Upper lobe of right lung (tissue), 1 donor: ENCODE measurements at regions not wholly inside any gene's neighbourhood (a gene's known extent, or its start where the extent isn't known, plus 50 kb on each side); places are given as distances from the start of the nearest gene placed in this dataset.

Experiments used
- ATAC-seq: fragments of 200-7000 bp; cut with Tn5 transposase; one replicate; pipeline ENCODE4 v1.9.1; 2020; ENCODE audit warnings: mild to moderate bottlenecking, moderate library complexity
- DNase-seq: peaks from one replicate; pipeline ENCODE4 v3.0.0-alpha.2; 2020
- H3K27ac ChIP-seq: fragments of 200-600 bp; one replicate; pipeline ENCODE4 v1.8.0; 2022
- H3K27me3 ChIP-seq: fragments of 200-600 bp; one replicate; pipeline ENCODE4 v1.8.0; 2022; ENCODE audit warnings: mild to moderate bottlenecking
- H3K36me3 ChIP-seq: fragments of 200-600 bp; one replicate; pipeline ENCODE4 v1.8.0; 2022
- H3K4me1 ChIP-seq: fragments of 200-600 bp; one replicate; pipeline ENCODE4 v1.8.0; 2022
- H3K4me3 ChIP-seq: fragments of 200-600 bp; one replicate; pipeline ENCODE4 v1.8.0; 2022; ENCODE audit warnings: mild to moderate bottlenecking
- H3K9me3 ChIP-seq: fragments of 200-600 bp; one replicate; pipeline ENCODE4 v1.8.0; 2022
- intact Hi-C: fragments of 100-400 bp; cut with DNase I; formaldehyde crosslinking; loops from one replicate; pipeline ENCODE4 v1.11.0; 2022
- TF ChIP-seq, protein P1 (sequence below): fragments of 200-600 bp; IDR thresholded peaks from one replicate; pipeline ENCODE4 v1.8.0; 2022; ENCODE audit warnings: antibody characterized with exemption
- donor health status: DM: no; HTN: yes; CAD: no; lungs with severe emphysema.

- Histone ChIP-seq H3K27ac (no peak overlapping the region), H3K4me3 (no peak overlapping the region), H3K27me3 (no peaks in the 10 kb centered on the region), H3K9me3 (no peaks in the 10 kb centered on the region), H3K36me3 (no peaks in the 10 kb centered on the region), H3K4me1 (no peaks in the 10 kb centered on the region)
- ATAC-seq (no peak), DNase-seq (no peak)
- TF ChIP-seq, protein P1, sequence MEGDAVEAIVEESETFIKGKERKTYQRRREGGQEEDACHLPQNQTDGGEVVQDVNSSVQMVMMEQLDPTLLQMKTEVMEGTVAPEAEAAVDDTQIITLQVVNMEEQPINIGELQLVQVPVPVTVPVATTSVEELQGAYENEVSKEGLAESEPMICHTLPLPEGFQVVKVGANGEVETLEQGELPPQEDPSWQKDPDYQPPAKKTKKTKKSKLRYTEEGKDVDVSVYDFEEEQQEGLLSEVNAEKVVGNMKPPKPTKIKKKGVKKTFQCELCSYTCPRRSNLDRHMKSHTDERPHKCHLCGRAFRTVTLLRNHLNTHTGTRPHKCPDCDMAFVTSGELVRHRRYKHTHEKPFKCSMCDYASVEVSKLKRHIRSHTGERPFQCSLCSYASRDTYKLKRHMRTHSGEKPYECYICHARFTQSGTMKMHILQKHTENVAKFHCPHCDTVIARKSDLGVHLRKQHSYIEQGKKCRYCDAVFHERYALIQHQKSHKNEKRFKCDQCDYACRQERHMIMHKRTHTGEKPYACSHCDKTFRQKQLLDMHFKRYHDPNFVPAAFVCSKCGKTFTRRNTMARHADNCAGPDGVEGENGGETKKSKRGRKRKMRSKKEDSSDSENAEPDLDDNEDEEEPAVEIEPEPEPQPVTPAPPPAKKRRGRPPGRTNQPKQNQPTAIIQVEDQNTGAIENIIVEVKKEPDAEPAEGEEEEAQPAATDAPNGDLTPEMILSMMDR: no peak
- intact Hi-C loops: no loop called here
These were observed 740.7 kb downstream of the CDH18 start for GRCh38 chr5:19247302-19247701.

- Histone ChIP-seq H3K27me3 (no peaks in the 10 kb centered on the region), H3K36me3 (no peaks in the 10 kb centered on the region), H3K4me3 (no peak overlapping the region), H3K27ac (no peak overlapping the region), H3K9me3 (no peaks in the 10 kb centered on the region), H3K4me1 (no peaks in the 10 kb centered on the region)
- TF ChIP-seq, protein P1: no peak
- no peak for DNase-seq
- intact Hi-C loops: no loop called here
- no peak for ATAC-seq
These were observed 732.0 kb downstream of the CDH18 start for GRCh38 chr5:19256036-19256435.

DNA sequence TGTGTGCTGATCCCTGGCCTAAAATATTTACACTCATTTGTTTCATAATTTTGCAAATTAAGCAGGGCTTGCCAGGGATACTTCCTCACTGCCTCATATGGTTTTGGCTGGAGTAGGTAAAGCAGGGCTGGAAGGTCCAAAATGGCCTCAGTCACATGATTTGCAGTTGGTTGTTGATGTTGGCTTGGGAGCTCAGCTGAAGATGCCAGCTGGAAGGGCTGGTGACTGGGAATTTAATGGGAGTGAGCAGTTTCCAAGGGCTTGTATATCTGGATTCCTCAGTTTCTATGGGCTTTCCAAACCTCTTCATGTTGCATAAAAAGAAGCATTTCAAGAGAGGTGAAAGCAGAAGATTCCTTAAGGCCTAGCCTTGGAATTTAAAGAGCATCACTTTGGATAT, 729.3 kb downstream of the CDH18 start:
- H3K4me3 ChIP-seq: no peak overlapping the region
- H3K4me1 ChIP-seq: no peaks in the 10 kb centered on the region
- no peaks in the 10 kb centered on the region for H3K9me3 ChIP-seq
- intact Hi-C loops: no loop called here
- no peak overlapping the region for H3K27ac ChIP-seq
- no peaks in the 10 kb centered on the region for H3K36me3 ChIP-seq
- ATAC-seq (no peak), DNase-seq (no peak)
- no peaks in the 10 kb centered on the region for H3K27me3 ChIP-seq
- TF ChIP-seq, protein P1: no peak

- Histone ChIP-seq H3K27me3 (no peaks in the 10 kb centered on the region), H3K27ac (no peak overlapping the region), H3K9me3 (no peaks in the 10 kb centered on the region), H3K4me1 (no peaks in the 10 kb centered on the region), H3K4me3 (no peak overlapping the region), H3K36me3 (no peaks in the 10 kb centered on the region)
- ATAC-seq (no peak), DNase-seq (no peak)
- TF ChIP-seq, protein P1: no peak
- intact Hi-C loops: no loop called here
These were observed 726.1 kb downstream of the CDH18 start for GRCh38 chr5:19261879-19262278.

- Histone ChIP-seq H3K4me3 (no peak overlapping the region), H3K27me3 (no peaks in the 10 kb centered on the region), H3K4me1 (no peaks in the 10 kb centered on the region), H3K9me3 (no peaks in the 10 kb centered on the region), H3K36me3 (no peaks in the 10 kb centered on the region), H3K27ac (no peak overlapping the region)
- ATAC-seq (no peak), DNase-seq (no peak)
- TF ChIP-seq, protein P1: no peak
- intact Hi-C loops: no loop called here
These were observed 723.2 kb downstream of the CDH18 start for GRCh38 chr5:19264821-19265220.

- DNase-seq (no peak), ATAC-seq (no peak)
- Histone ChIP-seq H3K36me3 (no peaks in the 10 kb centered on the region), H3K4me1 (no peaks in the 10 kb centered on the region), H3K27ac (no peak overlapping the region), H3K4me3 (no peak overlapping the region), H3K27me3 (no peaks in the 10 kb centered on the region), H3K9me3 (no peaks in the 10 kb centered on the region)
- TF ChIP-seq, protein P1: no peak
- intact Hi-C loops: no loop called here
These were observed 721.2 kb downstream of the CDH18 start for GRCh38 chr5:19266791-19267190.
